ENCODE measurements at regions not wholly inside any gene's neighbourhood (a gene's known extent, or its start where the extent isn't known, plus 50 kb on each side); places are given as distances from the start of the nearest gene placed in this dataset.
"Not testable (repeated sequence)": the region's sequence is repeated elsewhere in the genome, so short reads cannot be mapped to it uniquely, and the experiment has no call there.

DNA sequence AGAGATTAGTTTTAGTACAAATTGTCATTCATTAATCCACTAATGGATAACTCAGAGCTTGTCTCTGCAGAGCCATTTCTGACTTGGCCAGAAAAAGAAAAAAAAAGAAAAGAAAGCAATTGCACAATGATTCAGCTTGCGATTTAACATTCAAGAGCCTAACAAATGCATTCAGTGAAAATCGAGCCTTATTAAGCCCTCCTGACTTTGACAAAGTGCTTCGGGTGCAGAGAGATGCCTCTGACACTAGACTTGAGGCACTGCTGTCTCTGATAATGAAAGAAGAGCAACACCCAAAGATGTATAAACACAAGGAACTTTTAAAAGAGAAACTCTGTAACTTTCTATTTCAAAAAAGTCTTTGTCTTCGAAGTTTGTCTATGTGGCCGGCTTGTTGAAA, 322.9 kb upstream of the FRG1 start:
- TF ChIP-seq, protein P1, sequence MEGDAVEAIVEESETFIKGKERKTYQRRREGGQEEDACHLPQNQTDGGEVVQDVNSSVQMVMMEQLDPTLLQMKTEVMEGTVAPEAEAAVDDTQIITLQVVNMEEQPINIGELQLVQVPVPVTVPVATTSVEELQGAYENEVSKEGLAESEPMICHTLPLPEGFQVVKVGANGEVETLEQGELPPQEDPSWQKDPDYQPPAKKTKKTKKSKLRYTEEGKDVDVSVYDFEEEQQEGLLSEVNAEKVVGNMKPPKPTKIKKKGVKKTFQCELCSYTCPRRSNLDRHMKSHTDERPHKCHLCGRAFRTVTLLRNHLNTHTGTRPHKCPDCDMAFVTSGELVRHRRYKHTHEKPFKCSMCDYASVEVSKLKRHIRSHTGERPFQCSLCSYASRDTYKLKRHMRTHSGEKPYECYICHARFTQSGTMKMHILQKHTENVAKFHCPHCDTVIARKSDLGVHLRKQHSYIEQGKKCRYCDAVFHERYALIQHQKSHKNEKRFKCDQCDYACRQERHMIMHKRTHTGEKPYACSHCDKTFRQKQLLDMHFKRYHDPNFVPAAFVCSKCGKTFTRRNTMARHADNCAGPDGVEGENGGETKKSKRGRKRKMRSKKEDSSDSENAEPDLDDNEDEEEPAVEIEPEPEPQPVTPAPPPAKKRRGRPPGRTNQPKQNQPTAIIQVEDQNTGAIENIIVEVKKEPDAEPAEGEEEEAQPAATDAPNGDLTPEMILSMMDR (IDR thresholded peaks at IDR 0.05 in 8 of 11, conservative IDR thresholded peaks at IDR 0.05 in 3 of 11) = not testable (repeated sequence)
- TF ChIP-seq POLR2A, POLR2AphosphoS5 (IDR thresholded peaks at IDR 0.05): not testable (repeated sequence)

Data from spleen (tissue), 7 donors.